SK-N-SH treated with all-trans-retinoic acid at 6 μM for 48 hours (cell line): ENCODE measurements at regions not wholly inside any gene's neighbourhood (a gene's known extent, or its start where the extent isn't known, plus 50 kb on each side); places are given as distances from the start of the nearest gene placed in this dataset.

Experiments
- ATAC-seq: fragments of 200-7000 bp; cut with Tn5 transposase; 3 replicates; pipeline ENCODE4 v1.9.1; 2020; ENCODE audit warnings: mild to moderate bottlenecking, moderate library complexity
- ARNTL ChIP-seq: fragments of 450-650 bp; formaldehyde crosslinking; IDR thresholded peaks from 2 replicates; pipeline ENCODE4 v1.5.0; 2020; ENCODE audit warnings: low read depth, mild to moderate bottlenecking, moderate library complexity, borderline replicate concordance
- BACH2 ChIP-seq: fragments of 250-450 bp; sonication (Bioruptor Pico); IDR thresholded peaks from 2 replicates; pipeline ENCODE4 v1.9.0; 2021; ENCODE audit warnings: mild to moderate bottlenecking, borderline replicate concordance
- CREB5 ChIP-seq: fragments of 250-450 bp; sonication (Bioruptor Pico); IDR thresholded peaks from 2 replicates; pipeline ENCODE4 v1.5.1; 2020; ENCODE audit warnings: low read depth, mild to moderate bottlenecking, moderate library complexity
- CSDC2 ChIP-seq: fragments of 250-450 bp; sonication (Bioruptor Pico); IDR thresholded peaks from 2 replicates; pipeline ENCODE4 v1.5.0; 2020; ENCODE audit warnings: mild to moderate bottlenecking, moderate library complexity
- ESRRG ChIP-seq: fragments of 250-450 bp; sonication (Bioruptor Pico); IDR thresholded peaks from 2 replicates; pipeline ENCODE4 v1.6.1; 2021; ENCODE audit warnings: mild to moderate bottlenecking
- GLIS3 ChIP-seq: fragments of 250-450 bp; sonication (Bioruptor Pico); IDR thresholded peaks from 2 replicates; pipeline ENCODE4 v1.5.0; 2020; ENCODE audit warnings: mild to moderate bottlenecking, moderate library complexity
- ISL1 ChIP-seq: fragments of 250-450 bp; sonication (Bioruptor Pico); IDR thresholded peaks from 2 replicates; pipeline ENCODE4 v2.1.2; 2022; ENCODE audit warnings: mild to moderate bottlenecking, moderate library complexity
- OSR1 ChIP-seq: fragments of 250-450 bp; sonication (Bioruptor Pico); IDR thresholded peaks from 2 replicates; pipeline ENCODE4 v1.8.0; 2022; ENCODE audit warnings: moderate library complexity, mild to moderate bottlenecking, inconsistent platforms
- PATZ1 ChIP-seq: fragments of 250-450 bp; sonication (Bioruptor Pico); IDR thresholded peaks from 2 replicates; pipeline ENCODE4 v1.8.0; 2020; ENCODE audit warnings: mild to moderate bottlenecking, moderate library complexity, borderline replicate concordance
- POU6F1 ChIP-seq: fragments of 250-450 bp; sonication (Bioruptor Pico); IDR thresholded peaks from 2 replicates; pipeline ENCODE4 v1.8.0; 2021; ENCODE audit warnings: low read depth, mild to moderate bottlenecking, moderate library complexity, borderline replicate concordance
- PPARA ChIP-seq: fragments of 250-450 bp; sonication (Bioruptor Pico); IDR thresholded peaks from 2 replicates; pipeline ENCODE4 v1.5.0; 2020; ENCODE audit warnings: mild to moderate bottlenecking, borderline replicate concordance
- SNAI2 ChIP-seq: fragments of 250-450 bp; sonication (Bioruptor Pico); IDR thresholded peaks from 2 replicates; pipeline ENCODE4 v1.5.0; 2020; ENCODE audit warnings: mild to moderate bottlenecking, moderate library complexity
- TCF4 ChIP-seq: fragments of 250-450 bp; sonication (Bioruptor Pico); IDR thresholded peaks from 2 replicates; pipeline ENCODE4 v1.8.0; 2021; ENCODE audit warnings: mild to moderate bottlenecking, moderate library complexity, borderline replicate concordance
- TOX ChIP-seq: fragments of 250-450 bp; sonication (Bioruptor Pico); IDR thresholded peaks from 2 replicates; pipeline ENCODE4 v1.8.0; 2021; ENCODE audit warnings: mild to moderate bottlenecking, moderate library complexity, borderline replicate concordance
- TSHZ2 ChIP-seq: fragments of 250-450 bp; sonication (Bioruptor Pico); IDR thresholded peaks from 2 replicates; pipeline ENCODE4 v1.5.0; 2020; ENCODE audit warnings: mild to moderate bottlenecking, moderate library complexity
- ZC3H10 ChIP-seq: fragments of 250-450 bp; sonication (Bioruptor Pico); IDR thresholded peaks from 2 replicates; pipeline ENCODE4 v1.5.1; 2021; ENCODE audit warnings: mild to moderate bottlenecking, moderate library complexity
- ZFP3 ChIP-seq: fragments of 250-450 bp; sonication (Bioruptor Pico); IDR thresholded peaks from 2 replicates; pipeline ENCODE4 v1.5.0; 2020; ENCODE audit warnings: mild to moderate bottlenecking, moderate library complexity
- ZFP30 ChIP-seq: fragments of 450-650 bp; formaldehyde crosslinking; IDR thresholded peaks from 2 replicates; pipeline ENCODE4 v1.5.0; 2022; ENCODE audit warnings: mild to moderate bottlenecking, moderate library complexity
- ZNF565 ChIP-seq: fragments of 450-650 bp; formaldehyde crosslinking; conservative IDR thresholded peaks from 2 replicates; pipeline ENCODE4 v1.5.0; 2020; ENCODE audit warnings: low read depth, mild to moderate bottlenecking, moderate library complexity
- ZNF70 ChIP-seq: fragments of 450-650 bp; formaldehyde crosslinking; IDR thresholded peaks from 2 replicates; pipeline ENCODE4 v1.5.0; 2020; ENCODE audit warnings: mild to moderate bottlenecking, moderate library complexity
- ZNF8 ChIP-seq: fragments of 450-650 bp; formaldehyde crosslinking; IDR thresholded peaks from 2 replicates; pipeline ENCODE4 v1.5.0; 2020; ENCODE audit warnings: mild to moderate bottlenecking, moderate library complexity

- no peak for ATAC-seq
- no peak for TF ChIP-seq ZC3H10 (CRISPR knock-in tag)
These were observed 334.5 kb downstream of the IPO8 start for GRCh38 chr12:30361145-30361544.

- ATAC-seq = no peak
- no peak for TF ChIP-seq CREB5 (CRISPR knock-in tag)
- no peak for TF ChIP-seq ZNF8
- TF ChIP-seq TOX (CRISPR knock-in tag) = no peak
- TF ChIP-seq PPARA (CRISPR knock-in tag) = no peak
- TF ChIP-seq ESRRG (CRISPR knock-in tag) = no peak
- no peak for TF ChIP-seq CSDC2 (CRISPR knock-in tag)
- TF ChIP-seq POU6F1 = no peak
- no peak for TF ChIP-seq ZC3H10 (CRISPR knock-in tag)
- TF ChIP-seq ISL1 (CRISPR knock-in tag) = no peak
- TF ChIP-seq BACH2 (CRISPR knock-in tag) = no peak
- no peak for TF ChIP-seq TSHZ2 (CRISPR knock-in tag)
These were observed 337.0 kb downstream of the IPO8 start for GRCh38 chr12:30358671-30359070.

GRCh38 chr12:30357766-30358490 is 337.7 kb downstream of the IPO8 start:
- ATAC-seq = no peak
- TF ChIP-seq ZFP3 (CRISPR knock-in tag) (no peak), TCF4 (CRISPR knock-in tag) (no peak), ARNTL (no peak), PATZ1 (CRISPR knock-in tag) (no peak), CSDC2 (CRISPR knock-in tag) (no peak), GLIS3 (CRISPR knock-in tag) (no peak), SNAI2 (no peak), ESRRG (CRISPR knock-in tag) (no peak), ZFP30 (no peak), TOX (CRISPR knock-in tag) (no peak), OSR1 (CRISPR knock-in tag) (no peak), PPARA (CRISPR knock-in tag) (no peak)

GRCh38 chr12:30345744-30346471 is 349.8 kb downstream of the IPO8 start:
- TF ChIP-seq ARNTL (no peak), ZNF565 (no peak), BACH2 (CRISPR knock-in tag) (no peak), ZFP30 (no peak), GLIS3 (CRISPR knock-in tag) (no peak), TOX (CRISPR knock-in tag) (no peak), POU6F1 (no peak), OSR1 (CRISPR knock-in tag) (no peak), SNAI2 (no peak), PPARA (CRISPR knock-in tag) (no peak), ISL1 (CRISPR knock-in tag) (no peak), ZNF70 (no peak), CREB5 (CRISPR knock-in tag) (no peak)
- TF ChIP-seq, all 23 proteins: peak for 0
- no peak for ATAC-seq
